Endothelial cell of umbilical vein (primary cell): ENCODE measurements at regions not wholly inside any gene's neighbourhood (a gene's known extent, or its start where the extent isn't known, plus 50 kb on each side); places are given as distances from the start of the nearest gene placed in this dataset.

ENCODE experiments used
- BruUV-seq: library from RNA; stranded (reverse); fragments of 400-500 nt; replicated peaks from 2 replicates; lab custom pipeline; 2021; lab: Mats Ljungman, UMichigan
- CTCF ChIA-PET: fragments of 300-600, 350-600 bp; sonication (Branson Sonifier 250); formaldehyde crosslinking; loops from one replicate; lab custom pipeline; 2021; ENCODE audit warnings: antibody characterized with exemption, inconsistent platforms; lab: Charles Lee
- POLR2A ChIA-PET: fragments of 300-600, 350-600 bp; sonication (Branson Sonifier 250); formaldehyde crosslinking; loops from one replicate; lab custom pipeline; 2021; ENCODE audit warnings: antibody characterized with exemption, inconsistent platforms; lab: Charles Lee
- DNase-seq: peaks from one replicate; pipeline ENCODE4 v3.0.0-alpha.2; 2011; ENCODE audit warnings: low read depth, low spot score
- FAIRE-seq: peaks from 2 replicates; lab custom pipeline; 2011; peaks lifted over from hg19 to GRCh38; lab: Jason Lieb, UNC
- H2AFZ ChIP-seq: 2 replicates; pipeline ENCODE4 v1.6.0; 2012; ENCODE audit warnings: low read depth, low read length, control low read depth, inconsistent platforms
- H3K27ac ChIP-seq: 2 replicates; pipeline ENCODE4 v1.5.1; 2011; ENCODE audit warnings: low read depth, mild to moderate bottlenecking, control low read depth, low read length, moderate library complexity; ENCODE audit not compliant: insufficient read depth
- H3K27me3 ChIP-seq, 2 experiments: 2 replicates each; pipeline versions ENCODE4 v1.6.0 to v1.6.1; 2011; ENCODE audit warnings: low read length in 2 of 2, mixed read lengths in 1 of 2; ENCODE audit not compliant: control insufficient read depth in 2 of 2, insufficient read depth in 2 of 2
- H3K36me3 ChIP-seq, 2 experiments: 2 replicates in 1 of 2; 3 replicates in 1 of 2; pipeline ENCODE4 v1.5.1; 2011; ENCODE audit warnings: low read length in 2 of 2, mild to moderate bottlenecking in 1 of 2, moderate library complexity in 1 of 2; ENCODE audit not compliant: control insufficient read depth in 2 of 2, insufficient read depth in 2 of 2; ENCODE audit errors: extremely low read depth in 1 of 2
- H3K4me1 ChIP-seq: 3 replicates; pipeline ENCODE4 v1.5.1; 2011; ENCODE audit warnings: mild to moderate bottlenecking, low read length; ENCODE audit not compliant: control insufficient read depth, insufficient read depth; ENCODE audit errors: extremely low read depth
- H3K4me2 ChIP-seq: 2 replicates; pipeline ENCODE4 v1.6.1; 2011; ENCODE audit warnings: low read length, control low read depth, mixed read lengths; ENCODE audit not compliant: insufficient read depth
- H3K4me3 ChIP-seq, 3 experiments: fragments of 200-600 bp in 1 of 3; sonication (generic), shearing (Covaris generic) in 1 of 3; replicated peaks in 1 of 3; 2 replicates each; pipeline ENCODE4 v1.5.1; 2011 to 2016; ENCODE audit warnings: control low read depth in 3 of 3, low read length in 3 of 3, mild to moderate bottlenecking in 2 of 3, inconsistent platforms in 1 of 3, low read depth in 1 of 3, moderate library complexity in 1 of 3; ENCODE audit not compliant: insufficient read depth in 1 of 3
- H3K79me2 ChIP-seq: 2 replicates; pipeline ENCODE4 v1.6.0; 2012; ENCODE audit warnings: low read length, inconsistent platforms; ENCODE audit not compliant: control insufficient read depth, insufficient read depth
- H3K9ac ChIP-seq: replicated peaks from 2 replicates; pipeline ENCODE3; 2011; ENCODE audit warnings: low read length, control low read depth; ENCODE audit not compliant: insufficient read depth; ENCODE audit errors: extremely low read depth
- H3K9me1 ChIP-seq: replicated peaks from 3 replicates; pipeline ENCODE4 v1.6.0; 2011; ENCODE audit warnings: mild to moderate bottlenecking, low read length; ENCODE audit not compliant: control insufficient read depth, insufficient read depth; ENCODE audit errors: extremely low read depth
- H3K9me3 ChIP-seq: replicated peaks from 2 replicates; pipeline ENCODE4 v1.5.1; 2012; ENCODE audit warnings: low read length, inconsistent platforms; ENCODE audit not compliant: control insufficient read depth, insufficient read depth
- H4K20me1 ChIP-seq: replicated peaks from 2 replicates; pipeline ENCODE3; 2011; ENCODE audit warnings: mild to moderate bottlenecking, low read length; ENCODE audit not compliant: control insufficient read depth, insufficient read depth; ENCODE audit errors: extremely low read depth
- EZH2 ChIP-seq: IDR thresholded peaks from 2 replicates; pipeline ENCODE4 v1.6.1; 2012; ENCODE audit warnings: borderline replicate concordance, low read depth, mild to moderate bottlenecking, moderate library complexity, low read length, inconsistent platforms; ENCODE audit not compliant: severe bottlenecking
- FOS ChIP-seq: IDR thresholded peaks from 2 replicates; pipeline ENCODE4 v1.6.1; 2011; ENCODE audit warnings: mild to moderate bottlenecking, low read length, moderate library complexity, borderline replicate concordance; ENCODE audit not compliant: insufficient read depth
- GATA2 ChIP-seq: IDR thresholded peaks from 2 replicates; pipeline ENCODE4 v1.7.0; 2011; ENCODE audit warnings: low read depth, mild to moderate bottlenecking, moderate library complexity, mixed read lengths, low read length; ENCODE audit not compliant: insufficient read length, insufficient read depth
- JUN ChIP-seq: IDR thresholded peaks from 2 replicates; pipeline ENCODE4 v1.6.1; 2011; ENCODE audit warnings: borderline replicate concordance, low read depth; ENCODE audit not compliant: insufficient read length, insufficient read depth
- MYC ChIP-seq: IDR thresholded peaks from one replicate; pipeline ENCODE4 v1.6.1; 2011; ENCODE audit warnings: mild to moderate bottlenecking, low read depth, low read length
- POLR2A ChIP-seq: IDR thresholded peaks from 2 replicates; pipeline ENCODE4 v1.6.1; 2012; ENCODE audit warnings: low read depth, mild to moderate bottlenecking, control low read depth, low read length
- POLR2AphosphoS5 ChIP-seq: IDR thresholded peaks from 2 replicates; pipeline ENCODE4 v1.6.1; 2012; ENCODE audit warnings: low read depth, mild to moderate bottlenecking, control low read depth, low read length, moderate library complexity; ENCODE audit not compliant: insufficient read depth
- dilution Hi-C: fragments of 300-500 bp; cut with MboI; formaldehyde crosslinking; loops from one replicate; pipeline ENCODE4 v1.15.0; 2019; ENCODE audit warnings: low sequenced_read_pairs; ENCODE audit not compliant: extremely low pct_ligation_motif_present
- intact Hi-C: fragments of 100-400 bp; cut with micrococcal nuclease; formaldehyde crosslinking; loops from one replicate; pipeline ENCODE4 v1.10.0; 2022
- TF ChIP-seq, protein P1 (sequence below): IDR thresholded peaks from 2 replicates; pipeline ENCODE4 v1.6.1; 2011; ENCODE audit not compliant: insufficient read depth, insufficient read length
- TF ChIP-seq, protein P2 (sequence below), 2 donors: IDR thresholded peaks; 1 replicate in 1 of 2; 2 replicates in 1 of 2; pipeline ENCODE4 v1.5.1; 2011; ENCODE audit warnings: low read length in 2 of 2, mild to moderate bottlenecking in 2 of 2, moderate library complexity in 2 of 2, control low read depth in 1 of 2, inconsistent platforms in 1 of 2, low read depth in 1 of 2; ENCODE audit not compliant: insufficient read depth in 1 of 2; ENCODE audit errors: extremely low read depth in 1 of 2

GRCh38 chr5:136720674-136721073, 355.3 kb upstream of the TRPC7 start:
- Histone ChIP-seq H3K79me2 (no peaks in the 10 kb centered on the region), H4K20me1 (no peaks in the 10 kb centered on the region), H3K9me1 (no peaks in the 10 kb centered on the region), H3K9ac (no peak overlapping the region), H2AFZ (no peak overlapping the region), H3K27me3 (peaks cover 0 to 3% of the 10 kb centered on the region in 2 experiments), H3K4me3 (no peak overlapping the region), H3K9me3 (no peaks in the 10 kb centered on the region), H3K4me1 (no peaks in the 10 kb centered on the region), H3K27ac (no peak overlapping the region), H3K4me2 (no peak overlapping the region), H3K36me3 (no peaks in the 10 kb centered on the region)
- dilution Hi-C loops (no loop called here), intact Hi-C loops (no loop called here)
- no peak for TF ChIP-seq EZH2
- TF ChIP-seq POLR2A = no peak
- no peak for TF ChIP-seq GATA2
- TF ChIP-seq, protein P1, sequence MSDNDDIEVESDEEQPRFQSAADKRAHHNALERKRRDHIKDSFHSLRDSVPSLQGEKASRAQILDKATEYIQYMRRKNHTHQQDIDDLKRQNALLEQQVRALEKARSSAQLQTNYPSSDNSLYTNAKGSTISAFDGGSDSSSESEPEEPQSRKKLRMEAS = no peak
- TF ChIP-seq FOS = no peak
- no peak for TF ChIP-seq POLR2AphosphoS5
- POLR2A ChIA-PET = no interaction called here
- BruUV-seq = no TSS peak
- CTCF ChIA-PET = interaction anchor here (1.4 kb wide), 1 partner anchor 10 kb away, joined by 3 read pairs; no protein-coding TSS in a partner anchor
- FAIRE-seq (no peak), DNase-seq (no peak)

GRCh38 chr5:136717917-136718316, 352.6 kb upstream of the TRPC7 start:
- TF ChIP-seq POLR2AphosphoS5 = no peak
- no peak for TF ChIP-seq FOS
- TF ChIP-seq, protein P2, sequence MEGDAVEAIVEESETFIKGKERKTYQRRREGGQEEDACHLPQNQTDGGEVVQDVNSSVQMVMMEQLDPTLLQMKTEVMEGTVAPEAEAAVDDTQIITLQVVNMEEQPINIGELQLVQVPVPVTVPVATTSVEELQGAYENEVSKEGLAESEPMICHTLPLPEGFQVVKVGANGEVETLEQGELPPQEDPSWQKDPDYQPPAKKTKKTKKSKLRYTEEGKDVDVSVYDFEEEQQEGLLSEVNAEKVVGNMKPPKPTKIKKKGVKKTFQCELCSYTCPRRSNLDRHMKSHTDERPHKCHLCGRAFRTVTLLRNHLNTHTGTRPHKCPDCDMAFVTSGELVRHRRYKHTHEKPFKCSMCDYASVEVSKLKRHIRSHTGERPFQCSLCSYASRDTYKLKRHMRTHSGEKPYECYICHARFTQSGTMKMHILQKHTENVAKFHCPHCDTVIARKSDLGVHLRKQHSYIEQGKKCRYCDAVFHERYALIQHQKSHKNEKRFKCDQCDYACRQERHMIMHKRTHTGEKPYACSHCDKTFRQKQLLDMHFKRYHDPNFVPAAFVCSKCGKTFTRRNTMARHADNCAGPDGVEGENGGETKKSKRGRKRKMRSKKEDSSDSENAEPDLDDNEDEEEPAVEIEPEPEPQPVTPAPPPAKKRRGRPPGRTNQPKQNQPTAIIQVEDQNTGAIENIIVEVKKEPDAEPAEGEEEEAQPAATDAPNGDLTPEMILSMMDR (IDR thresholded peaks at IDR 0.05; ENCODE audit: extremely low read depth in 1 of 2, insufficient read depth in 1 of 2, low read depth in 1 of 2, low read length in 2 of 2) = no peak
- no peak for TF ChIP-seq EZH2
- TF ChIP-seq, protein P1 = no peak
- TF ChIP-seq GATA2 = no peak
- no peak for TF ChIP-seq POLR2A
- no peak for TF ChIP-seq JUN
- no peak for TF ChIP-seq MYC
- H3K79me2 ChIP-seq = no peaks in the 10 kb centered on the region
- intact Hi-C loops (no loop called here), dilution Hi-C loops (no loop called here)
- no peaks in the 10 kb centered on the region for H4K20me1 ChIP-seq
- H3K9ac ChIP-seq = no peak overlapping the region
- H3K27me3 ChIP-seq = peaks cover 0 to 3% of the 10 kb centered on the region in 2 experiments
- no peaks in the 10 kb centered on the region for H3K9me1 ChIP-seq
- no peaks in the 10 kb centered on the region for H3K9me3 ChIP-seq
- no peak overlapping the region for H3K4me3 ChIP-seq
- POLR2A ChIA-PET = no interaction called here
- H3K4me1 ChIP-seq = no peaks in the 10 kb centered on the region
- no peak overlapping the region for H3K27ac ChIP-seq
- DNase-seq (no peak), FAIRE-seq (no peak)
- H2AFZ ChIP-seq = no peak overlapping the region
- CTCF ChIA-PET = interaction anchor here (0.7 to 1.3 kb wide), 2 partner anchors 8 kb away, joined by 3 read pairs; no protein-coding TSS in a partner anchor
- BruUV-seq = no TSS peak
- H3K36me3 ChIP-seq = no peaks in the 10 kb centered on the region
- H3K4me2 ChIP-seq = no peak overlapping the region
